Omental fat pad (tissue), 3 donors: ENCODE measurements at regions not wholly inside any gene's neighbourhood (a gene's known extent, or its start where the extent isn't known, plus 50 kb on each side); places are given as distances from the start of the nearest gene placed in this dataset.

Source experiments
- ATAC-seq: fragments of 150-250 bp; one replicate; pipeline ENCODE4 v1.9.1; 2016; ENCODE audit warnings: mild to moderate bottlenecking, moderate library complexity; ENCODE audit not compliant: low FRiP score
- DNase-seq: peaks from one replicate; pipeline ENCODE4 v3.0.0-alpha.2; 2019; ENCODE audit warnings: low spot score
- CTCF ChIP-seq, 3 donors: fragments of 450-650 bp; IDR thresholded peaks; one replicate each; pipeline ENCODE4 v1.5.1; 2016 to 2017; ENCODE audit warnings: antibody characterized with exemption in 3 of 3, mild to moderate bottlenecking in 3 of 3, moderate library complexity in 2 of 3

GRCh38 chr3:141418751-141419150 lies 50.4 kb downstream of the ZBTB38 start:
- TF ChIP-seq CTCF (IDR thresholded peaks at IDR 0.05): no peak
- DNase-seq: no peak
- no peak for ATAC-seq

GRCh38 chr3:141419946-141420345 lies 51.6 kb downstream of the ZBTB38 start:
- TF ChIP-seq CTCF (IDR thresholded peaks at IDR 0.05): no peak
- no peak for ATAC-seq
- DNase-seq: no peak

- no peak for TF ChIP-seq CTCF (IDR thresholded peaks at IDR 0.05)
- DNase-seq (no peak), ATAC-seq (no peak)
Measured at GRCh38 chr3:141421186-141421585, 52.9 kb downstream of the ZBTB38 start.

- ATAC-seq (no peak), DNase-seq (no peak)
- no peak for TF ChIP-seq CTCF (IDR thresholded peaks at IDR 0.05)
Measured at GRCh38 chr3:141421639-141422319, 53.5 kb downstream of the ZBTB38 start.

- ATAC-seq (no peak), DNase-seq (no peak)
- TF ChIP-seq CTCF (IDR thresholded peaks at IDR 0.05): no peak
Measured at GRCh38 chr3:141422961-141423582, 54.8 kb downstream of the ZBTB38 start.

GRCh38 chr3:141425523-141426233 lies 57.4 kb downstream of the ZBTB38 start:
- no peak for TF ChIP-seq CTCF (IDR thresholded peaks at IDR 0.05)
- DNase-seq (no peak), ATAC-seq (no peak)
